Astrocyte (in vitro differentiated cells and primary cell): ENCODE measurements at regions not wholly inside any gene's neighbourhood (a gene's known extent, or its start where the extent isn't known, plus 50 kb on each side); places are given as distances from the start of the nearest gene placed in this dataset.

ENCODE experiments used
- DNase-seq: peaks from one replicate; pipeline ENCODE4 v3.0.0-alpha.2; 2010; ENCODE audit warnings: low read depth
- FAIRE-seq: peaks from 2 replicates; lab custom pipeline; 2011; peaks lifted over from hg19 to GRCh38; lab: Jason Lieb, UNC
- H2AFZ ChIP-seq: 2 replicates; pipeline ENCODE4 v1.6.0; 2012; ENCODE audit warnings: low read depth, low read length, inconsistent platforms
- H3K27ac ChIP-seq: 2 replicates; pipeline ENCODE4 v1.5.1; 2011; ENCODE audit warnings: low read depth, low read length, inconsistent platforms
- H3K27me3 ChIP-seq: 2 replicates; pipeline ENCODE4 v1.6.0; 2011; ENCODE audit warnings: low read length, inconsistent platforms; ENCODE audit not compliant: insufficient read depth
- H3K36me3 ChIP-seq: 2 replicates; pipeline ENCODE4 v1.5.1; 2011; ENCODE audit warnings: low read length, inconsistent platforms; ENCODE audit not compliant: insufficient read depth
- H3K4me1 ChIP-seq: 2 replicates; pipeline ENCODE4 v1.5.1; 2011; ENCODE audit warnings: low read length, inconsistent platforms; ENCODE audit not compliant: insufficient read depth
- H3K4me2 ChIP-seq: 2 replicates; pipeline ENCODE4 v1.6.0; 2012; ENCODE audit warnings: low read length, inconsistent platforms
- H3K4me3 ChIP-seq: 2 replicates; pipeline ENCODE4 v1.5.1; 2011; ENCODE audit warnings: low read depth, mild to moderate bottlenecking, low read length, inconsistent platforms; ENCODE audit not compliant: insufficient read depth
- H3K79me2 ChIP-seq: 2 replicates; pipeline ENCODE4 v1.6.0; 2012; ENCODE audit warnings: mild to moderate bottlenecking, low read length, inconsistent platforms; ENCODE audit not compliant: insufficient read depth
- H3K9ac ChIP-seq: 2 replicates; pipeline ENCODE4 v1.6.0; 2012; ENCODE audit warnings: mild to moderate bottlenecking, low read length, inconsistent platforms
- H3K9me3 ChIP-seq: 2 replicates; pipeline ENCODE4 v1.5.1; 2012; ENCODE audit warnings: low read depth, mild to moderate bottlenecking, low read length, inconsistent platforms; ENCODE audit not compliant: insufficient read depth
- H4K20me1 ChIP-seq: 2 replicates; pipeline ENCODE4 v1.6.0; 2012; ENCODE audit warnings: low read length, inconsistent platforms; ENCODE audit not compliant: insufficient read depth
- H3K27ac Mint-ChIP-seq: one replicate; pipeline ENCODE4 v1.8.0; 2021; ENCODE audit warnings: mild to moderate bottlenecking, mixed read lengths; ENCODE audit not compliant: unreplicated experiment
- H3K27me3 Mint-ChIP-seq: one replicate; pipeline ENCODE4 v1.8.0; 2021; ENCODE audit warnings: low read depth, mixed read lengths; ENCODE audit not compliant: unreplicated experiment
- H3K36me3 Mint-ChIP-seq: one replicate; pipeline ENCODE4 v1.8.0; 2021; ENCODE audit warnings: low read depth, mixed read lengths; ENCODE audit not compliant: unreplicated experiment
- H3K4me1 Mint-ChIP-seq: one replicate; pipeline ENCODE4 v1.8.0; 2021; ENCODE audit warnings: low read depth, mixed read lengths; ENCODE audit not compliant: unreplicated experiment
- H3K4me3 Mint-ChIP-seq: one replicate; pipeline ENCODE4 v1.8.0; 2021; ENCODE audit warnings: mild to moderate bottlenecking, moderate library complexity, mixed read lengths; ENCODE audit not compliant: unreplicated experiment
- H3K9me3 Mint-ChIP-seq: one replicate; pipeline ENCODE4 v1.8.0; 2021; ENCODE audit warnings: mild to moderate bottlenecking, mixed read lengths; ENCODE audit not compliant: unreplicated experiment
- CTCF ChIP-seq: IDR thresholded peaks from 2 replicates; pipeline ENCODE4 v1.5.1; 2011; ENCODE audit warnings: low read depth, mild to moderate bottlenecking, inconsistent platforms, low read length, moderate library complexity; ENCODE audit not compliant: insufficient read depth
- EZH2 ChIP-seq: IDR thresholded peaks from 2 replicates; pipeline ENCODE4 v1.6.1; 2012; ENCODE audit warnings: mild to moderate bottlenecking, low read length, inconsistent platforms; ENCODE audit not compliant: insufficient read depth

DNA sequence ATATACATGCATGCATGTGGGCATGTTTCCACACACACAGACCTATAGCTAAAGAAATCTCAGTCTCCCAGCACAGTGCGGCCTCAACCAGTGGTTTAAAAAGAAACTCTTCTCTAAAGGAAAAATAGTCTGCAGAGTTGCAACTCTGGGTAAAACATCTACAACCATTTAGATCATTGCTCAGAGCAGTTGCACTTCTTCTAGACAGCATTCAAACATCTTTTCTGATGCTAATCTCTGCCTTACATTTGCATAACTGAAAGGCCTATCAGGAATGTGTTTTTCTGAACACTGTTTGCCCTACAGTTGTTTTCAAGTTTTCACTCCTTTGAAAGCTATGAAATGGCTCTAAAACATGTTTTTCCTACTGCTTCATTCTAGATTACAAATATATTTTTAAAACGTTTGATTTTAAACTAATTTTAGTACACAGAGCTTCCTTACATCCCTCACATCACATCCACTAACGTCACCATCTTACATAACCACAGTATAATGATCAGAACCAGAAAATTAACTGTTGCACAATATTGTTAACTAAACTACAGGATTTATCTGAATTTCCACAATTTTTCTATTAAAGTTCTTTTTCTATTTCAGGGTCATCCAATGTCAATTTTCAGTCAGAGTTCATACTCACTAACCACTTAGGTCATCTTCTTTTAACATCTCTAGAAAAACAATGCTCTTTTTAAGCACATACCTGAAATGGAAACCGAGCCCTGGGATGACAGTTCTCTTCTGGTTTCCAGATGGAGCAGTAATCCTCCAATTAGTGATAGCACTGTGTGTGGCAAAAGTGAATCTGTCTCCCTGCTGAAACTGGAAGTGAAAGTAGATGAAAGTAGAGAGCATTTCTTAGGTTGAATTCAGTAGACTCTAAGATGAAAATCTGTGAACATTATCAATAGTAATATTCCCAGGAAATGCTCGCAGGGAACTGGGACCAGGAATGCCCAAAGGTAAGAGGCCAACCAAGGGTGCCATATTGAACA lies 501.6 kb upstream of the GCFC2 start:
- H3K9me3 ChIP-seq: no peaks in the 10 kb centered on the region
- no peaks in the 10 kb centered on the region for H3K4me1 Mint-ChIP-seq
- no peak for FAIRE-seq
- no peak overlapping the region for H3K27ac Mint-ChIP-seq
- H3K27me3 ChIP-seq: no peaks in the 10 kb centered on the region
- no peak overlapping the region for H3K9ac ChIP-seq
- H4K20me1 ChIP-seq: no peaks in the 10 kb centered on the region
- H3K36me3 Mint-ChIP-seq: no peaks in the 10 kb centered on the region
- TF ChIP-seq EZH2 (no peak), CTCF (no peak)
- no peaks in the 10 kb centered on the region for H3K9me3 Mint-ChIP-seq
- H3K4me2 ChIP-seq: no peak overlapping the region
- H3K4me3 Mint-ChIP-seq: no peak overlapping the region
- no peaks in the 10 kb centered on the region for H3K79me2 ChIP-seq
- H3K36me3 ChIP-seq: no peaks in the 10 kb centered on the region
- H2AFZ ChIP-seq: no peak overlapping the region
- no peaks in the 10 kb centered on the region for H3K27me3 Mint-ChIP-seq
- H3K4me1 ChIP-seq: no peaks in the 10 kb centered on the region
- H3K4me3 ChIP-seq: no peak overlapping the region
- DNase-seq: no peak
- no peak overlapping the region for H3K27ac ChIP-seq

GRCh38 chr2:76210551-76210950 lies 499.8 kb upstream of the GCFC2 start:
- Histone ChIP-seq H3K4me3 (no peak overlapping the region), H3K27me3 (no peaks in the 10 kb centered on the region), H3K79me2 (no peaks in the 10 kb centered on the region), H3K9me3 (no peaks in the 10 kb centered on the region), H4K20me1 (no peaks in the 10 kb centered on the region), H3K4me1 (no peaks in the 10 kb centered on the region), H3K36me3 (no peaks in the 10 kb centered on the region), H3K9ac (no peak overlapping the region), H3K4me2 (no peak overlapping the region), H3K27ac (no peak overlapping the region), H2AFZ (no peak overlapping the region)
- FAIRE-seq: no peak
- Mint-ChIP-seq H3K4me1 (no peaks in the 10 kb centered on the region), H3K27ac (no peak overlapping the region), H3K36me3 (no peaks in the 10 kb centered on the region), H3K27me3 (no peaks in the 10 kb centered on the region), H3K4me3 (no peak overlapping the region), H3K9me3 (no peaks in the 10 kb centered on the region)
- TF ChIP-seq EZH2 (no peak), CTCF (no peak)
- DNase-seq: no peak

- FAIRE-seq: no peak
- no peak overlapping the region for H3K4me3 Mint-ChIP-seq
Observed at GRCh38 chr2:76204048-76204447, 493.3 kb upstream of the GCFC2 start.

More at GRCh38 chr2:76204048-76204447, 493.3 kb upstream of the GCFC2 start:
- Histone ChIP-seq H3K9me3 (no peaks in the 10 kb centered on the region), H3K4me2 (no peak overlapping the region), H3K9ac (no peak overlapping the region), H3K4me1 (no peaks in the 10 kb centered on the region), H3K36me3 (no peaks in the 10 kb centered on the region), H3K27me3 (no peaks in the 10 kb centered on the region), H3K79me2 (no peaks in the 10 kb centered on the region), H3K4me3 (no peak overlapping the region), H3K27ac (no peak overlapping the region), H2AFZ (no peak overlapping the region), H4K20me1 (no peaks in the 10 kb centered on the region)
- Mint-ChIP-seq H3K36me3 (no peaks in the 10 kb centered on the region), H3K9me3 (no peaks in the 10 kb centered on the region), H3K4me1 (no peaks in the 10 kb centered on the region), H3K27ac (no peak overlapping the region), H3K27me3 (no peaks in the 10 kb centered on the region)
- TF ChIP-seq EZH2: no peak
- TF ChIP-seq CTCF: no peak
- no peak for DNase-seq
